Lung (tissue), 11 donors: ENCODE measurements at regions not wholly inside any gene's neighbourhood (a gene's known extent, or its start where the extent isn't known, plus 50 kb on each side); places are given as distances from the start of the nearest gene placed in this dataset.

Experiments
- ATAC-seq: fragments of 200-7000 bp; cut with Tn5 transposase; one replicate; pipeline ENCODE4 v1.9.1; 2020; ENCODE audit warnings: moderate number of reproducible peaks; ENCODE audit not compliant: insufficient read depth, low FRiP score
- DNase-seq, 3 donors: peaks; one replicate each; pipeline ENCODE4 v3.0.0-alpha.2; 2013 to 2017
- H3K27ac ChIP-seq, 2 donors: one replicate each; pipeline ENCODE4 v1.5.1; 2013; ENCODE audit warnings: mild to moderate bottlenecking in 2 of 2, moderate library complexity in 2 of 2, control low read depth in 1 of 2, inconsistent platforms in 1 of 2, low read depth in 1 of 2, low read length in 1 of 2
- H3K27me3 ChIP-seq, 3 donors: one replicate each; pipeline ENCODE4 v1.5.1; 2013; ENCODE audit warnings: low read length in 2 of 3; ENCODE audit not compliant: control insufficient read depth in 3 of 3, insufficient read depth in 3 of 3
- H3K36me3 ChIP-seq, 4 donors: one replicate each; pipeline ENCODE4 v1.5.1; 2013; ENCODE audit warnings: low read length in 4 of 4, mild to moderate bottlenecking in 1 of 4, moderate library complexity in 1 of 4; ENCODE audit not compliant: control insufficient read depth in 4 of 4, insufficient read depth in 4 of 4
- H3K4me1 ChIP-seq, 5 donors: one replicate each; pipeline ENCODE4 v1.5.1; 2013; ENCODE audit warnings: low read length in 5 of 5, mild to moderate bottlenecking in 2 of 5, moderate library complexity in 1 of 5; ENCODE audit not compliant: control insufficient read depth in 5 of 5, insufficient read depth in 5 of 5
- H3K4me3 ChIP-seq: one replicate; pipeline ENCODE4 v1.5.1; 2013; ENCODE audit warnings: mild to moderate bottlenecking, control low read depth, moderate library complexity
- H3K9ac ChIP-seq, 2 donors: one replicate each; pipeline ENCODE4 v1.5.1; 2013; ENCODE audit warnings: low read length in 2 of 2, control low read depth in 1 of 2; ENCODE audit not compliant: insufficient read depth in 1 of 2
- H3K9me3 ChIP-seq, 4 donors: one replicate each; pipeline ENCODE4 v1.5.1; 2013; ENCODE audit warnings: low read length in 3 of 4, mild to moderate bottlenecking in 1 of 4, moderate library complexity in 1 of 4; ENCODE audit not compliant: control insufficient read depth in 4 of 4, insufficient read depth in 3 of 4
- CTCF ChIP-seq: IDR thresholded peaks from 2 replicates; pipeline ENCODE4 v1.5.1; 2012; ENCODE audit warnings: mild to moderate bottlenecking; ENCODE audit errors: control extremely low read depth, extremely low read depth
- WGBS, 2 donors: extraction: QIAGEN DNeasy Blood & Tissue Kit; methylation state at CpG; one replicate each; pipeline ENCODE4 v1.1.7; 2013; 5-methylcytosine and 5-hydroxymethylcytosine counted together
- donor health status: control.
- donor health status: control.
- donor health status: Bipolar disorder and iron deficiency.
- donor health status: healthy.
- donor health status: DM: yes; HTN: yes; CAD: no.

- Histone ChIP-seq H3K9ac (no peak overlapping the region), H3K4me3 (no peak overlapping the region), H3K4me1 (no peaks in the 10 kb centered on the region), H3K27me3 (no peaks in the 10 kb centered on the region), H3K9me3 (no peaks in the 10 kb centered on the region), H3K27ac (no peak overlapping the region), H3K36me3 (no peaks in the 10 kb centered on the region)
- 56 to 80% methylated on average over 3 of the region's 3 CpGs for WGBS, 2 donors
- TF ChIP-seq CTCF = no peak
- DNase-seq = peak in 1 of 3 donors; percentile 7
- ATAC-seq = no peak
These were observed 976.0 kb downstream of the GBE1 start for GRCh38 chr3:80785475-80785874.

GRCh38 chr3:80771085-80771484 lies 990.4 kb downstream of the GBE1 start:
- DNase-seq (peak; percentile 37 to 70 (median 37)), ATAC-seq (no peak)
- WGBS, 2 donors = 63 to 70% methylated on average over 7 of the region's 7 CpGs
- Histone ChIP-seq H3K27ac (no peak overlapping the region), H3K9ac (no peak overlapping the region), H3K4me1 (no peaks in the 10 kb centered on the region), H3K9me3 (no peaks in the 10 kb centered on the region), H3K36me3 (no peaks in the 10 kb centered on the region), H3K27me3 (no peaks in the 10 kb centered on the region), H3K4me3 (no peak overlapping the region)
- no peak for TF ChIP-seq CTCF

GRCh38 chr3:80770106-80771074 lies 991.1 kb downstream of the GBE1 start:
- 88 to 92% methylated on average over 48 to 49 of the region's 61 CpGs for WGBS, 2 donors
- no peaks in the 10 kb centered on the region for H3K27me3 ChIP-seq
- TF ChIP-seq CTCF = no peak
- no peak overlapping the region for H3K4me3 ChIP-seq
- H3K36me3 ChIP-seq = no peaks in the 10 kb centered on the region
- no peak overlapping the region for H3K27ac ChIP-seq
- no peak overlapping the region for H3K9ac ChIP-seq
- no peaks in the 10 kb centered on the region for H3K9me3 ChIP-seq
- no peaks in the 10 kb centered on the region for H3K4me1 ChIP-seq
- ATAC-seq (no peak), DNase-seq (peak in 2 of 3 donors; percentile 27 to 49)
